Lower leg skin (tissue), 4 donors: ENCODE measurements at regions not wholly inside any gene's neighbourhood (a gene's known extent, or its start where the extent isn't known, plus 50 kb on each side); places are given as distances from the start of the nearest gene placed in this dataset.

Source experiments
- DNase-seq, 2 donors: peaks; one replicate each; pipeline ENCODE4 v3.0.0-alpha.2; 2019; ENCODE audit warnings: low spot score in 2 of 2
- H3K4me3 ChIP-seq: fragments of 200-600 bp; sonication (generic); 2 replicates; pipeline ENCODE4 v1.5.1; 2017; ENCODE audit warnings: mild to moderate bottlenecking, low read depth; ENCODE audit not compliant: poor library complexity, severe bottlenecking
- POLR2A ChIP-seq, 2 donors: fragments of 450-650 bp; IDR thresholded peaks; one replicate each; pipeline ENCODE4 v1.6.1; 2016 to 2017; ENCODE audit warnings: antibody characterized with exemption in 2 of 2, mild to moderate bottlenecking in 1 of 2, moderate library complexity in 1 of 2
- WGBS, 2 donors: methylation state at CpG; one replicate each; pipeline ENCODE4 v1.1.5; 2018; 5-methylcytosine and 5-hydroxymethylcytosine counted together
- intact Hi-C: fragments of 100-400 bp; cut with DNase I; formaldehyde crosslinking; loops from one replicate; pipeline ENCODE4 v1.15.0; 2023; ENCODE audit warnings: low total_unique reads
- TF ChIP-seq, protein P1 (sequence below), 3 donors: fragments of 450-650 bp; IDR thresholded peaks; one replicate each; pipeline ENCODE4 v1.5.1; 2016; ENCODE audit warnings: antibody characterized with exemption in 3 of 3, mild to moderate bottlenecking in 3 of 3, moderate library complexity in 2 of 3

DNA sequence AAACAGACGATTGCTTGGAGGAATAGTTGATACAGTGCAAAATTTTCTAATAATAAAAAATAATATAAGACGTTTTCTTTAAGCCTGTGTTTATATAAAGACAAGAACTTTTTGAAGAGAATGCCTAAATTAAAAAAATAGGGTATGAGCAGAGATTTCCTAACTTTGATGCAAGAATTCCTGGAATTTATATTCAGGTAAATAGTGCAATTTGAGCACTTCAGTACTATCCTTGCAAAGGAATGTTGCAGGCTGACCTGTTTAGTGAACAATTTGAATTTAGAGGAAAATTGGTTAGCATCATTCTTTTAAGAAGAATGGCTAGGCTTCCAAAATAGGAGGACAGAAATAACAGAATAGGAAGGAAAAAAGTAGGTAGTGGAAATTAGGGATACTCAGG, 1172.3 kb downstream of the HACE1 start:
- TF ChIP-seq, protein P1, sequence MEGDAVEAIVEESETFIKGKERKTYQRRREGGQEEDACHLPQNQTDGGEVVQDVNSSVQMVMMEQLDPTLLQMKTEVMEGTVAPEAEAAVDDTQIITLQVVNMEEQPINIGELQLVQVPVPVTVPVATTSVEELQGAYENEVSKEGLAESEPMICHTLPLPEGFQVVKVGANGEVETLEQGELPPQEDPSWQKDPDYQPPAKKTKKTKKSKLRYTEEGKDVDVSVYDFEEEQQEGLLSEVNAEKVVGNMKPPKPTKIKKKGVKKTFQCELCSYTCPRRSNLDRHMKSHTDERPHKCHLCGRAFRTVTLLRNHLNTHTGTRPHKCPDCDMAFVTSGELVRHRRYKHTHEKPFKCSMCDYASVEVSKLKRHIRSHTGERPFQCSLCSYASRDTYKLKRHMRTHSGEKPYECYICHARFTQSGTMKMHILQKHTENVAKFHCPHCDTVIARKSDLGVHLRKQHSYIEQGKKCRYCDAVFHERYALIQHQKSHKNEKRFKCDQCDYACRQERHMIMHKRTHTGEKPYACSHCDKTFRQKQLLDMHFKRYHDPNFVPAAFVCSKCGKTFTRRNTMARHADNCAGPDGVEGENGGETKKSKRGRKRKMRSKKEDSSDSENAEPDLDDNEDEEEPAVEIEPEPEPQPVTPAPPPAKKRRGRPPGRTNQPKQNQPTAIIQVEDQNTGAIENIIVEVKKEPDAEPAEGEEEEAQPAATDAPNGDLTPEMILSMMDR (IDR thresholded peaks at IDR 0.05), result no peak
- no peak for TF ChIP-seq POLR2A (IDR thresholded peaks at IDR 0.05)
- intact Hi-C loops, result no loop called here
- no peak overlapping the region for H3K4me3 ChIP-seq
- no peak for DNase-seq
- WGBS, 2 donors, result 48 to 56% methylated on average over 2 of the region's 2 CpGs

DNA sequence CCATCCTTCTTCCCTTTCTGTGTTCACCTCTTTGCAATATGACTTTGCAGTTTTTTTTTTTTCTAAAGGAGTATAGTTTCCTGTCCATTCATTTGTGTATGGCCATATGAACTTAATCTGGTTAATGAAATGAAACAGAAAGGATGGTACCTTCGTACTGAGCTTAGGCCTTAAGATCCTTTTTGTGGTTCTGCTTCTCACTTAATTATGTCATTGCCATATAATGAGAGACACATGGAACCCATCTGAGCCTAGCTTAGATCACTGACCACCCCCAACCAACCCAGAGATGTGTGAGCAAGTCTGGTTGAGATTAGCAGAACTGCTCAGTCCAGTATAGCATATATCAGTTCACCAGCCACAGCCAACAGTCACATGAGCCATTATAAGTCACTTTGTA, 1179.6 kb downstream of the HACE1 start:
- WGBS, 2 donors, result 78 to 79% methylated on average over 1 of the region's 1 CpG
- intact Hi-C loops, result no loop called here
- no peak for DNase-seq
- TF ChIP-seq, protein P1 (IDR thresholded peaks at IDR 0.05), result no peak
- TF ChIP-seq POLR2A (IDR thresholded peaks at IDR 0.05), result no peak
- H3K4me3 ChIP-seq, result no peak overlapping the region

DNA sequence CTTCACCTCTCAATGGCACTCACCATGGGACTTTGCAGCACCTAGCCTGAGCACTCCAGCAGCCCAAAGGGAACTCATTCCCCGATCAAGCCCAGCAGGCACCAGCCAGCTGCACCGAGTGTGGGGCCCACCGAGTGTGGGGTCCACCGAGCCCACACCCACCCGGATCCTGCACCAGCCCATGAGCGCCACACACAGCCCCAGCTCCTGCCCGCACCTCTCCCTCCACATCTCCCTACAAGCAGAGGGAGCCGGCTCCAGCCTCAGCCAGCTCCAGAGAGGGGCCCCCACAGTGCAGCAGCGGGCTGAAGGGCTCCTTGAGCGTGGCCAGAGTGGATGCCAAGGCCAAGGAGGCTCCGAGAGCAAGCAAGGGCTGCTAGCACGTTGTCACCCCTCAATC, 1182.4 kb downstream of the HACE1 start:
- TF ChIP-seq, protein P1 (IDR thresholded peaks at IDR 0.05), result no peak
- TF ChIP-seq POLR2A (IDR thresholded peaks at IDR 0.05), result no peak
- WGBS, 2 donors, result 90 to 93% methylated on average over 11 to 12 of the region's 12 CpGs
- intact Hi-C loops, result no loop called here
- no peak for DNase-seq
- no peak overlapping the region for H3K4me3 ChIP-seq

DNA sequence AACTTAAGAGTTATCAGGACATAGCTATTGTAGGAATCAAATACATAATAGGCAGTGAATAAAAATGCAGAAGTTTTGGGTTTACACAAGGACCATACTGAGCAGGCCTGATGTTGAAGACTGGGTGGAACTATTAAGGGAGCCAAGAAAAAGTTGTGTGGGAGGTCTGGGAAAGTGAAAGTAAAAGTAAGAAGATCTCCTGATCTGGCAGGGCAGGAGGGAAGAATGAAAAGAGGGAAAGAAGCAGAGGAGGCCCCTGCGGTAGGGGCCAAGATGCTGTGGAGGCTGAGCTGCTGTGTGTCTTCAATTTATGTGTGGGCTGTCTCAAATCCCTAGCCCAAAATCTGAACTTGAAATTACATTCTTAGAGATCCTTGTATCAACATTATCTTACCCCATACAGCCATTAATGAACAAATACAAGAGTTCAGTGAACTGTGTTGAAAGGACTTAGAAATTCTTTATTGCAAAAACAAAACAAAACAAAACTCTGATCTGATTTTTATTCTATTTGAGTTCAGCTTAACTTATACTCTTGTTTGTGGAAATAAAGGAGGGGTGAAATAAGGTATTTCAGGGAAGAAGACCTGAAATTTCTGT, 1183.8 kb downstream of the HACE1 start:
- intact Hi-C loops, result no loop called here
- H3K4me3 ChIP-seq, result no peak overlapping the region
- no peak for TF ChIP-seq POLR2A (IDR thresholded peaks at IDR 0.05)
- TF ChIP-seq, protein P1 (IDR thresholded peaks at IDR 0.05), result no peak
- 29 to 58% methylated on average over 1 of the region's 1 CpG for WGBS, 2 donors
- no peak for DNase-seq

DNA sequence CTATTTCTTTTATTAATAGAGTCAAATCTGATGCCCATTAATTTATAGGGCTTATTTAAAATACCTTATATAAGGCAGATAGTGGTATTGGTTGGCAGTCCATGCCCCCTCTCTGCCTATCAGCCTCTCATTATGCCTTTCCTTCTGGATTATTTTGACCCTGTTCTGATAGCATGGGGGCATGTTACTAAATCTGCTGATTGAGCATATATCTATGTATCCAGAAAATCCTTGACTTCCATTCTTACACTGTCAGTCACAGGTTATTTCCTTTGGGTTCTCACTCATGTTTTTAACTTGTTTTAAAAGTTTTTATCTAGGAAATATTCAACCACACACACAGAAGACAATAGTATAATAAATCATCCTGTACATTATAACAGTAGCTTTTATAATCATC, 1184.9 kb downstream of the HACE1 start:
- no peak overlapping the region for H3K4me3 ChIP-seq
- DNase-seq, result no peak
- no peak for TF ChIP-seq POLR2A (IDR thresholded peaks at IDR 0.05)
- TF ChIP-seq, protein P1 (IDR thresholded peaks at IDR 0.05), result no peak
- intact Hi-C loops, result no loop called here

DNA sequence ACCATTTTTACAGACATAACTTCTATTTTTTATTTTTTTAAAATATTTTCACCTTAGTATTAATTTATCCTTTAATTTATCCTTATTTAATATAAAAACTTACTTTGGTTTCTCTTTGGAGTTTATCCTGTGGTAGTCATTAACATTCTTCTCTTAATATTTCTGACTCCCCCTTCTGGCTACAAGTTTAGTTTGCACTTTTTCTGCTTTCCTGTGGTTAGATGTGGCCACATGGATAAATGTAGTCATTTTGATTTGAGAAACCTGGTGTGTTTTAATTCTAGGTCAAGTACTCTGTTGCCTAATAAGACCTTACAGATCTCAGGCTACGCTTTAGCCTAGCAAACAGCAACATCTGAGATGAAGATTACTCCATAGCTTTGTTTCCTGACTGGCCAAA, 1187.5 kb downstream of the HACE1 start:
- no peak for TF ChIP-seq POLR2A (IDR thresholded peaks at IDR 0.05)
- TF ChIP-seq, protein P1 (IDR thresholded peaks at IDR 0.05), result no peak
- DNase-seq, result no peak
- H3K4me3 ChIP-seq, result no peak overlapping the region
- intact Hi-C loops, result no loop called here
- 90 to 100% methylated on average over 1 of the region's 1 CpG for WGBS, 2 donors
